ENCODE measurements at regions not wholly inside any gene's neighbourhood (a gene's known extent, or its start where the extent isn't known, plus 50 kb on each side); places are given as distances from the start of the nearest gene placed in this dataset.

GRCh38 chrX:117010243-117010642 is 547.5 kb upstream of the CT83 start:
- Histone ChIP-seq H3K27ac (ENCODE audit: low read depth in 1 of 2, low read length in 2 of 2) (no peak overlapping the region), H3K4me1 (ENCODE audit: control insufficient read depth in 4 of 4, insufficient read depth in 4 of 4, low read length in 3 of 4) (no peaks in the 10 kb centered on the region), H3K9me3 (ENCODE audit: control insufficient read depth in 4 of 4, low read length in 3 of 4) (peaks cover 0 to 3% (median 0%) of the 10 kb centered on the region in 4 donors), H3K27me3 (ENCODE audit: control insufficient read depth in 4 of 4, insufficient read depth in 4 of 4, low read length in 3 of 4) (no peaks in the 10 kb centered on the region), H3K4me3 (ENCODE audit: low read depth in 1 of 3, low read length in 3 of 3) (no peak overlapping the region), H3K36me3 (ENCODE audit: control insufficient read depth in 4 of 4, insufficient read depth in 3 of 4, low read depth in 1 of 4, low read length in 3 of 4) (no peaks in the 10 kb centered on the region), H3K9ac (ENCODE audit: low read depth in 1 of 2, low read length in 2 of 2) (no peak overlapping the region)
- TF ChIP-seq JUND (IDR thresholded peaks at IDR 0.05) (no peak), HNF4G (IDR thresholded peaks at IDR 0.05) (no peak), NR2F2 (IDR thresholded peaks at IDR 0.05) (no peak), CTCF (IDR thresholded peaks at IDR 0.05; ENCODE audit: low read depth, low read length, missing input control) (no peak), ZBTB33 (IDR thresholded peaks at IDR 0.05) (no peak), TAF1 (conservative IDR thresholded peaks at IDR 0.05) (no peak), FOXA2 (IDR thresholded peaks at IDR 0.05) (no peak), HNF4A (conservative IDR thresholded peaks at IDR 0.05) (no peak), FOXA1 (IDR thresholded peaks at IDR 0.05) (no peak), YY1 (IDR thresholded peaks at IDR 0.05) (no peak), EGR1 (IDR thresholded peaks at IDR 0.05; ENCODE audit: low read depth in 2 of 2) (no peak), GABPA (IDR thresholded peaks at IDR 0.05 in 1 of 2, conservative IDR thresholded peaks at IDR 0.05 in 1 of 2) (no peak)
- TF ChIP-seq, protein P1, sequence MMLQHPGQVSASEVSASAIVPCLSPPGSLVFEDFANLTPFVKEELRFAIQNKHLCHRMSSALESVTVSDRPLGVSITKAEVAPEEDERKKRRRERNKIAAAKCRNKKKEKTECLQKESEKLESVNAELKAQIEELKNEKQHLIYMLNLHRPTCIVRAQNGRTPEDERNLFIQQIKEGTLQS (IDR thresholded peaks at IDR 0.05): no peak
- TF ChIP-seq, protein P2, sequence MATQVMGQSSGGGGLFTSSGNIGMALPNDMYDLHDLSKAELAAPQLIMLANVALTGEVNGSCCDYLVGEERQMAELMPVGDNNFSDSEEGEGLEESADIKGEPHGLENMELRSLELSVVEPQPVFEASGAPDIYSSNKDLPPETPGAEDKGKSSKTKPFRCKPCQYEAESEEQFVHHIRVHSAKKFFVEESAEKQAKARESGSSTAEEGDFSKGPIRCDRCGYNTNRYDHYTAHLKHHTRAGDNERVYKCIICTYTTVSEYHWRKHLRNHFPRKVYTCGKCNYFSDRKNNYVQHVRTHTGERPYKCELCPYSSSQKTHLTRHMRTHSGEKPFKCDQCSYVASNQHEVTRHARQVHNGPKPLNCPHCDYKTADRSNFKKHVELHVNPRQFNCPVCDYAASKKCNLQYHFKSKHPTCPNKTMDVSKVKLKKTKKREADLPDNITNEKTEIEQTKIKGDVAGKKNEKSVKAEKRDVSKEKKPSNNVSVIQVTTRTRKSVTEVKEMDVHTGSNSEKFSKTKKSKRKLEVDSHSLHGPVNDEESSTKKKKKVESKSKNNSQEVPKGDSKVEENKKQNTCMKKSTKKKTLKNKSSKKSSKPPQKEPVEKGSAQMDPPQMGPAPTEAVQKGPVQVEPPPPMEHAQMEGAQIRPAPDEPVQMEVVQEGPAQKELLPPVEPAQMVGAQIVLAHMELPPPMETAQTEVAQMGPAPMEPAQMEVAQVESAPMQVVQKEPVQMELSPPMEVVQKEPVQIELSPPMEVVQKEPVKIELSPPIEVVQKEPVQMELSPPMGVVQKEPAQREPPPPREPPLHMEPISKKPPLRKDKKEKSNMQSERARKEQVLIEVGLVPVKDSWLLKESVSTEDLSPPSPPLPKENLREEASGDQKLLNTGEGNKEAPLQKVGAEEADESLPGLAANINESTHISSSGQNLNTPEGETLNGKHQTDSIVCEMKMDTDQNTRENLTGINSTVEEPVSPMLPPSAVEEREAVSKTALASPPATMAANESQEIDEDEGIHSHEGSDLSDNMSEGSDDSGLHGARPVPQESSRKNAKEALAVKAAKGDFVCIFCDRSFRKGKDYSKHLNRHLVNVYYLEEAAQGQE (IDR thresholded peaks at IDR 0.05): no peak
- no peak for DNase-seq (ENCODE audit: low spot score)

DNA sequence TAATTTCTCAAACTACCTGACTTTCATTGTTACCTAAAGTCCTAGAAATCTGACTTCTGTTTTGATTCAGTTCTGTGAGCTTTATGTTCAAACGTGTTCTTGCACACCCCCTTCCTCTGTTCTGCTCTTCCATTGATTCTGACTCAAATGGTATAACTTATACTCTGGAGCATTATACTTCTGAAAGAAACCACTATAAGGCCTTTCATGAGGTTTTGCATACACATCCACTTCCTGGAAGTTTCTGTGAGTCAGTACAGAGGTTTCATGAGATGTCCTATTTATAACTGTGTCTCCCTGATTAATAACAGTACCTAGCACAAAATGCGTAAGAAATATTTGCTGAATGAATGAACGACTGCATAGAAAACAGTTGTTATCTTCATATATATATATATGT is 540.2 kb upstream of the CT83 start:
- WGBS: 59% methylated on average over 3 of the region's 3 CpGs
- DNase-seq (ENCODE audit: low spot score): no peak
- no peaks in the 10 kb centered on the region for H3K4me1 ChIP-seq (ENCODE audit: control insufficient read depth in 4 of 4, insufficient read depth in 4 of 4, low read length in 3 of 4)
- H3K36me3 ChIP-seq (ENCODE audit: control insufficient read depth in 4 of 4, insufficient read depth in 3 of 4, low read depth in 1 of 4, low read length in 3 of 4): no peaks in the 10 kb centered on the region
- no peaks in the 10 kb centered on the region for H3K27me3 ChIP-seq (ENCODE audit: control insufficient read depth in 4 of 4, insufficient read depth in 4 of 4, low read length in 3 of 4)
- H3K27ac ChIP-seq (ENCODE audit: low read depth in 1 of 2, low read length in 2 of 2): no peak overlapping the region
- H3K4me3 ChIP-seq (ENCODE audit: low read depth in 1 of 3, low read length in 3 of 3): no peak overlapping the region
- no peaks in the 10 kb centered on the region for H3K9me3 ChIP-seq (ENCODE audit: control insufficient read depth in 4 of 4, low read length in 3 of 4)
- no peak overlapping the region for H3K9ac ChIP-seq (ENCODE audit: low read depth in 1 of 2, low read length in 2 of 2)
- TF ChIP-seq MAX (IDR thresholded peaks at IDR 0.05): no peak
- no peak for TF ChIP-seq TAF1 (conservative IDR thresholded peaks at IDR 0.05)
- TF ChIP-seq, protein P2 (IDR thresholded peaks at IDR 0.05): no peak
- TF ChIP-seq, protein P1 (IDR thresholded peaks at IDR 0.05): no peak
- no peak for TF ChIP-seq FOXA1 (IDR thresholded peaks at IDR 0.05)
- no peak for TF ChIP-seq SP1 (IDR thresholded peaks at IDR 0.05)
- TF ChIP-seq JUND (IDR thresholded peaks at IDR 0.05): no peak
- TF ChIP-seq CTCF (IDR thresholded peaks at IDR 0.05; ENCODE audit: low read depth, low read length, missing input control): no peak
- TF ChIP-seq HNF4A (conservative IDR thresholded peaks at IDR 0.05): no peak
- no peak for TF ChIP-seq NR2F2 (IDR thresholded peaks at IDR 0.05)
- TF ChIP-seq YY1 (IDR thresholded peaks at IDR 0.05): no peak
- TF ChIP-seq RXRA (IDR thresholded peaks at IDR 0.05): no peak
- TF ChIP-seq GABPA (IDR thresholded peaks at IDR 0.05 in 1 of 2, conservative IDR thresholded peaks at IDR 0.05 in 1 of 2): no peak
- no peak for TF ChIP-seq EGR1 (IDR thresholded peaks at IDR 0.05; ENCODE audit: low read depth in 2 of 2)
